Activated CD4-positive, alpha-beta T cell treated with anti-CD3 and anti-CD28 coated beads for 24 hours (primary cell): ENCODE measurements at regions not wholly inside any gene's neighbourhood (a gene's known extent, or its start where the extent isn't known, plus 50 kb on each side); places are given as distances from the start of the nearest gene placed in this dataset.
"Not testable (repeated sequence)": the region's sequence is repeated elsewhere in the genome, so short reads cannot be mapped to it uniquely, and the experiment has no call there.

ENCODE experiments used
- DNase-seq, 2 donors: peaks; one replicate each; pipeline ENCODE4 v3.0.0-alpha.2; 2020; ENCODE audit warnings: low read depth in 2 of 2

GRCh38 chr17:68701046-68701445, 99.9 kb upstream of the FAM20A start:
- DNase-seq: no peak

DNA sequence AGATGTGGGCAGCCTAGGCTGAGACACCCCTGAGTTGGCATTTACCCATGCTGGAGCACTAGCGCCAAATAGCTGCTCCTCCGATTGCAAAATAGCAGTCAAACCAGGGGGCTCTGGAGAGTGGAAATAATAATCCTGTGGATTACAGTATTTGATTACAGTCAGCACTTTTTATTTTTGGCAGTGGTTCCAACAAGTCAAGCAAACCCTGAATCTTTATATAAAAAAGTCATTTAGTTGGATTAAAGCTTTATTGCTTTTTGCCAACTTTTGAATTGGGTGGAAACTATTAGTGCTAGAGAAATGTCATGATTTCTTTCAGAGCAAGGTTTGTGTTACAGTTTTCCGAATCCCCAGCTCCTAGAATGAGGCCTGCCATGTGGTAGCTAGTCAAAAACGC, 99.3 kb upstream of the FAM20A start:
- DNase-seq: no peak

DNA sequence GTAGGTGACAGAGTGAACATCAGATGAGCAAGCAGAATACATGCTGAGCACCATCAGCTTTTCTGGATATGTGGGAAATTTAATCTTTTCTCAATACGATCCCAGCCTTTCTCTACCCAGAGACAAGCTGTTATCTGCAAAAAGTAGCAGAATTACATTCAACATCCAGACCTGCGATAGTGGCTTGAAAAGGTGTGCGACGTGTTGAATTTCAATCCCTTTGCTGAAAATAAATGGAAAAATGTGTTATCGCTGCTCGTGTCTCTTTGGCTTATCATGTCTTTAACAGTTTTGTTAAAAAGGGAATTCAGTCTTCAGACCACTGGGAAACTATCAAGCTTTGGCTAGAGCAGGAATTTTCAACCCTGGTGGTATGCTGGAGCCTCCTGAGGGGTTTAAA, 98.8 kb upstream of the FAM20A start:
- DNase-seq: no peak

DNA sequence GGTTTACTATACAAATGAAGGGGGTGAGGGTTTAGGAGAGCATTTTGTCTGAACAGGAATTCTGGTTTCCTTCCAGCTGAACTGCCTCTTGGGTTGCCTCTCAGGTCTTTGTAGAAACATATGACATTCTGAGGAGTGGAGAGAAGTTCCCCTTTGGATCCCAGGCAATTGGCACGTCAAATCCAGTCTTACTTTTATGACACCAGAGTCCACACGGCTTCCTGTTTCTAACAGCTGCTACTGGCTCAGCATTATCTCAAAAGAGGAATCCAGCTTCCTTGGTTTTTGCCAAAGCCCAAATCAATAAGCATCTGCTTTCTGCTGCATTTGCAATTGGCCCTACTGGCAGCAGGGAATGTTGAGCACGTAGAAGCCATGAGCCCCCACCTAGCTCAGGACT, 97.6 kb upstream of the FAM20A start:
- DNase-seq: no peak

GRCh38 chr17:68697850-68698361, 96.7 kb upstream of the FAM20A start:
- no peak for DNase-seq

DNA sequence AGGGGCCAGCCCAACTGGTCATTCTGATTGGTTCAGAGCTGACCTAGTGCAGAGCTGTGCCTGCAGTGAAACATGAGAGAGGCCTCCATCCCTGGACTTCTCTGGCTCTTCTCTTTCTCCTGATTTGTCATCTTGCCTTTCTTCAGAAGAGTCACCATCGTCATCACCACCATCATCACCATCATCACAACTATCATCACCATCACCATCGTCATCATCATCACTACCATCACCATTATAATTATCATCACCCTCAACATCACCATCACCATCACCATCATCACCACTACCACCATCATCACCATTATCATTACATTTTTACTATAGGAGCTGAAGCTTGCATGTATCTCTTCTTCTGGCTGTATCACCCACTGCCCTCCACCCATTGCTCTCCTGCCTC, 94.5 kb upstream of the FAM20A start:
- DNase-seq: no peak

GRCh38 chr17:68694791-68695485, 93.8 kb upstream of the FAM20A start:
- no peak for DNase-seq

GRCh38 chr17:68693896-68694295, 92.7 kb upstream of the FAM20A start:
- DNase-seq: no peak

- no peak for DNase-seq
Measured at GRCh38 chr17:68693466-68693865, 92.3 kb upstream of the FAM20A start.

- DNase-seq: no peak
Measured at GRCh38 chr17:68686108-68686988, 85.2 kb upstream of the FAM20A start.

DNA sequence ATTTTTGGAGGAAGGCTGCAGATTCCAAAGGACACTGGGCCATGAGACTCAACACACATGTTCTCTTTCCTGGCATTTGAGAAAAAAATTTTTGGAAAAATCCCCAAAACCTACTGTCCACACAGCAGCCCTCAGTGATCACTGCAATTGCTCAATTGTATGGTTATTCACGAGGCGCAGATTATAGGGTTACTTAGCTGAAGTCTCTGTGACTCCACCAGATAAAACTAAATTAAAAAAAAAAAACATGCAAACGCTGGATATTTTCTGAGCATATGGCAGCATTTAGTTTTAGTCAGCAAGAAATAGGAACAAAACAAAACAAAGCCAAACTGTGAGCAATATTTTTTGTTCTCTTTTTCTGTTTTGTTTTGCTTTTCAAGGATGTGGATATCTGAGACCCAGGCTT, 83.8 kb upstream of the FAM20A start:
- DNase-seq: no peak

DNA sequence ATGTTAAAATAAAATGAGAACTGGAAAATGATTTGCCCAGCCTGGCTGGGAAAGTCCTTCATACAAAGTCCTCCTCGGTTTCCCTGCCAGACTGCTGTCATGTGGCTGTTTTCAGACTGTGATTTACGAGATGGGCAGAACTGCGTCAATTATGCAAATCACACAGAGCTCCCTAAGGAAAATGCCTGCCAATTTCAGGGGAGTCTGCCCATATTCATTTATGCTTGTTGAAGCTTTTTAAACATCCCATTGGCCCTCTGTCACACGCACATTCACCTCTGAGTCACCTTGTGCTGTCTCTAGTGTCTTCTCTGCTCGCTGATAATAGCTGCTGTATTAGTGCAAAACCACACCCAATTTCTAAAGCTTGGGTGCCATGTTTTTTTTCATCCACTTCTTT, 81.7 kb upstream of the FAM20A start:
- no peak for DNase-seq

GRCh38 chr17:68679882-68680281, 78.7 kb upstream of the FAM20A start:
- DNase-seq: no peak

GRCh38 chr17:68676856-68677255, 75.7 kb upstream of the FAM20A start:
- DNase-seq: no peak

DNA sequence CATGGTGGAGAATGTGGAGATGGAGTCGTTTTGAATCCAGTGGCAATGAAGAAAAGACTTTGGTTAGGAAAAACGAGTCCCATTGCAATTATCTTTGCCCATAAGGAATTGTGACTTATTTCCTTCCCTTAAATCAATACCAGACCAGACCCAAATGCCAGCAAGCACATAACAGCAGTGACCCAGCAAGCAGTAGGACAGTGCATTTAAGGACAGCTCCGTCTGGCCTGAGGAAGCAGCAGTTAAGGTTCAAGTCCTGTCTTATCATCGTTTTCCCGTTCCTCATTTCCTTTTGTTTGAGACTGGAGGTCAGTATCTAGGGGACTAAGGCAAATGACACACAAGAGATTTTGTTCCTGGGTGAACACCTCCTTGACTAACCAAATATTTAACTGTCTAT, 74.6 kb upstream of the FAM20A start:
- no peak for DNase-seq

GRCh38 chr17:68674029-68674925, 73.1 kb upstream of the FAM20A start:
- no peak for DNase-seq

- no peak for DNase-seq
Measured at GRCh38 chr17:68670967-68671693, 70.0 kb upstream of the FAM20A start.

GRCh38 chr17:68666438-68666837, 65.3 kb upstream of the FAM20A start:
- not testable (repeated sequence) for DNase-seq

- DNase-seq: no peak
Measured at GRCh38 chr17:68665373-68665772, 64.2 kb upstream of the FAM20A start.

- DNase-seq: no peak
Measured at GRCh38 chr17:68662479-68662878, 61.3 kb upstream of the FAM20A start.

DNA sequence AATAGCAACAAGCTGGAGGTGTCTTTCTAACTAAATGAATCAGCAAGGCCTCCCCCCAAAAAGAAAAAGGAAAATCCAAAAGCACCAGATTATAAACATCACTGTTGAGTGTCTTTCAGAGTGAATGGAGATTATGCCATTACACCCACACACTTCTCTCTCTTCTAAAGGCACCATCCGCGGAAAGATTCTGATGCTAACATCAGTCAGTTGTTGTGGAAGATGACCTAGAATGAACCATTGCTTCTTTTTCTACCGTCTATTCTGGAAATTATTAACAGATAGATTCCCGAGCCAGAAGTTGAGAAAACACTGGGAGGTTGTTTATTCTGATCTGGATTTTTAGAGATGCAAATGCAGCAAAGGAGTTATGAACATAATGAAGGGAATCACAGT, 60.9 kb upstream of the FAM20A start:
- no peak for DNase-seq
